ENCODE measurements at regions not wholly inside any gene's neighbourhood (a gene's known extent, or its start where the extent isn't known, plus 50 kb on each side); places are given as distances from the start of the nearest gene placed in this dataset.

DNA sequence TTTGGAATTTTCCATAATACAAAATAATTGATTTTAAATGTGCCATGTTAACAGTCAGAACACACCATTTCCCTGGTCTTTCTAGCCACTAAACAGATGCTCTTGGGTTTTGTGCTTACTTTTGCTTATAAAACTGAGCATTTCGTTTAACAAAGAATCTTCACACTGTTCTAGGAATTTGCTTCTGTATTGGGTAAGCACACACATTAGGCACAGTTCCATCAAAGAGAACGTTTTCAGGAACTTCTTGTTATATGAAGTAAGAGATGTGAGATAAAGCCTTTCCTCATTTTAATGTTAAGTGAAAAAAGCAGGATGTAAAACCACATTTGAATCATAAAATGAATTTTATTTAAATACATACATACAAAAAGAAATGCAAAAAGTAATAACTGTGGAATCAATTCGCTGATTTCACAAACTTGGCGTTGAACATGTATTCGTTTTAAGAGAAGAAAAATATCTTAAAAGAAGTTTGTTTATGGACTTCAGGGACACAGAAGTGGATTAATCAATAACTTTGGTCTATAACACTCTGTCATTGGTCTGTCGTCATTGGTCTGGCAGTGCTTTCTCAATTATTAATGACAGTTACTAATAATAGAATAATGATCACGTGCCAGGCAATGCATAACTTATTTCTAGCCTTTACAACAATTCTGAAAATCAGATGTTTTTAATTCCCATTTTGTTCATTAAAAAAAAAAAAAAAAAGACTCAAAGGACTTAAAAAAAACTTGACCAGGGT, 199.9 kb upstream of the PRDM1 start:
- no peaks in the 10 kb centered on the region for H3K9me3 ChIP-seq (ENCODE audit: insufficient read depth, low read depth)
- H3K36me3 ChIP-seq (ENCODE audit: low read depth): no peaks in the 10 kb centered on the region
- H4K20me1 ChIP-seq (ENCODE audit: insufficient read depth): no peaks in the 10 kb centered on the region
- CTCF ChIA-PET: no interaction called here
- BruUV-seq (replicated peaks): no TSS peak
- no peaks in the 10 kb centered on the region for H3K27me3 ChIP-seq (ENCODE audit: insufficient read depth, low read depth)
- H3K4me2 ChIP-seq: no peak overlapping the region
- intact Hi-C loops (cut with micrococcal nuclease; ENCODE audit: unreplicated experiment): no loop called here
- no peak for TF ChIP-seq EZH2 (IDR thresholded peaks at IDR 0.05; ENCODE audit: low read depth)
- H3K27ac ChIP-seq: no peak overlapping the region
- no peak for DNase-seq
- H2AFZ ChIP-seq: no peak overlapping the region
- POLR2A ChIA-PET (ENCODE audit: unreplicated experiment): no interaction called here
- H3F3A ChIP-seq (ENCODE audit: insufficient read depth, low read depth): 0 out of 2 replicates have a peak, but pooled peaks cover 8% of the 10 kb centered on the region
- H3K79me2 ChIP-seq (ENCODE audit: low read depth): no peaks in the 10 kb centered on the region
- H3K4me1 ChIP-seq (replicated peaks; ENCODE audit: insufficient read depth): peaks cover 11% of the 10 kb centered on the region; the same call in 1 of the 2 replicates
- no peak overlapping the region for H3K4me3 ChIP-seq
- no peaks in the 10 kb centered on the region; the same call in 1 of the 2 replicates for H3K9me2 ChIP-seq (ENCODE audit: insufficient read depth)

DNA sequence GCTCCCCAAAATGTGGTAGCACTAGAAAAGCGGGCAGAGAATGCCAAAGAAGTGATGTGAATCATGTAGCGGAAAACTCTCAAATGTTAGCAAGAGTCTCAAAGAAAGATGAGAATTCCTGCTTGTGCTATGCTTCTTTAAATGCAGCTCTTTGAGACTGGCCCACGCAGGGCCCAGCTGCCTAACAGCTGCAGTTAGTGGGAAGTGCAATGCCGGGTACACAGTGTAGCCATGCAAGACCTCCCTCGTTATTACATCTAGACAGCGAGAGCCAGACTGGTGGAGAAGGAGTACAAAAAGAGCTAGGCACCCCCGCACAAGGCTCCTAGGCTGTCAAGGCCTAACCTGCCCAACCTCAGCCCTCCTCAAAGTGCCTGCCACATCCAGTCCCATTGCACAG, 201.7 kb upstream of the PRDM1 start:
- intact Hi-C loops (cut with micrococcal nuclease; ENCODE audit: unreplicated experiment): no loop called here
- BruUV-seq (replicated peaks): no TSS peak

DNA sequence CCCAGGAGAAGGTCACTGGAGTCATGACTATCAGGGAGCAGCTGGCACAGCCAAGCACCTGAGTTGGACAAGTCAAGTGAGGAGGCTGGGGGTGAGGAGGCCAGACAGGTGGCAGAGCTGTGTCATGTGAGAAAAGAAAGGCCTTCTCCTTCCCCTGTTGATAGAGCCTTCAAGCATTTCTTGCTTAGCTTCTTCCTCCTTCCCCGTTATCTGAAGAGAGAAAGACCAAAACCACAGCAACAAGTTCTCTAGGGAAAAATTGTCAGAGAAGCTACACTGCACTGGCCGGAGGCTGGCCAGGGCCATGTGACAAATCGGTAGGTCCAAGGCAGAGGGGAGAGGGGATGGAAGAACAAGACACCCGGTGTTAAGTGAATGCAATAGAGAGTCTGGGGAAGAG, 202.1 kb upstream of the PRDM1 start:
- ChIA-PET CTCF (no interaction called here), POLR2A (ENCODE audit: unreplicated experiment) (no interaction called here)
- Histone ChIP-seq H3K4me1 (replicated peaks; ENCODE audit: insufficient read depth) (no peaks in the 10 kb centered on the region), H3K9me2 (ENCODE audit: insufficient read depth) (no peaks in the 10 kb centered on the region; the same call in 1 of the 2 replicates), H3K27me3 (ENCODE audit: insufficient read depth, low read depth) (no peaks in the 10 kb centered on the region), H3K36me3 (ENCODE audit: low read depth) (no peaks in the 10 kb centered on the region), H3K27ac (no peak overlapping the region), H3K79me2 (ENCODE audit: low read depth) (no peaks in the 10 kb centered on the region), H3K4me2 (no peak overlapping the region), H3K9me3 (ENCODE audit: insufficient read depth, low read depth) (no peaks in the 10 kb centered on the region), H2AFZ (no peak overlapping the region), H3K4me3 (no peak overlapping the region), H4K20me1 (ENCODE audit: insufficient read depth) (no peaks in the 10 kb centered on the region), H3F3A (ENCODE audit: insufficient read depth, low read depth) (no peaks in the 10 kb centered on the region)
- intact Hi-C loops (cut with micrococcal nuclease; ENCODE audit: unreplicated experiment): no loop called here
- DNase-seq: no peak
- TF ChIP-seq, protein P1, sequence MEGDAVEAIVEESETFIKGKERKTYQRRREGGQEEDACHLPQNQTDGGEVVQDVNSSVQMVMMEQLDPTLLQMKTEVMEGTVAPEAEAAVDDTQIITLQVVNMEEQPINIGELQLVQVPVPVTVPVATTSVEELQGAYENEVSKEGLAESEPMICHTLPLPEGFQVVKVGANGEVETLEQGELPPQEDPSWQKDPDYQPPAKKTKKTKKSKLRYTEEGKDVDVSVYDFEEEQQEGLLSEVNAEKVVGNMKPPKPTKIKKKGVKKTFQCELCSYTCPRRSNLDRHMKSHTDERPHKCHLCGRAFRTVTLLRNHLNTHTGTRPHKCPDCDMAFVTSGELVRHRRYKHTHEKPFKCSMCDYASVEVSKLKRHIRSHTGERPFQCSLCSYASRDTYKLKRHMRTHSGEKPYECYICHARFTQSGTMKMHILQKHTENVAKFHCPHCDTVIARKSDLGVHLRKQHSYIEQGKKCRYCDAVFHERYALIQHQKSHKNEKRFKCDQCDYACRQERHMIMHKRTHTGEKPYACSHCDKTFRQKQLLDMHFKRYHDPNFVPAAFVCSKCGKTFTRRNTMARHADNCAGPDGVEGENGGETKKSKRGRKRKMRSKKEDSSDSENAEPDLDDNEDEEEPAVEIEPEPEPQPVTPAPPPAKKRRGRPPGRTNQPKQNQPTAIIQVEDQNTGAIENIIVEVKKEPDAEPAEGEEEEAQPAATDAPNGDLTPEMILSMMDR (conservative IDR thresholded peaks at IDR 0.05): no peak
- no peak for TF ChIP-seq EZH2 (IDR thresholded peaks at IDR 0.05; ENCODE audit: low read depth)
- BruUV-seq (replicated peaks): no TSS peak

More for the DNA sequence above, 201.7 kb upstream of the PRDM1 start:
- TF ChIP-seq EZH2 (IDR thresholded peaks at IDR 0.05; ENCODE audit: low read depth): no peak
- TF ChIP-seq, protein P1 (conservative IDR thresholded peaks at IDR 0.05): no peak
- no peaks in the 10 kb centered on the region for H3K27me3 ChIP-seq (ENCODE audit: insufficient read depth, low read depth)
- H2AFZ ChIP-seq: no peak overlapping the region
- H3F3A ChIP-seq (ENCODE audit: insufficient read depth, low read depth): no peaks in the 10 kb centered on the region
- ChIA-PET POLR2A (ENCODE audit: unreplicated experiment) (no interaction called here), CTCF (no interaction called here)
- no peak overlapping the region for H3K4me3 ChIP-seq
- H3K4me2 ChIP-seq: no peak overlapping the region
- H3K4me1 ChIP-seq (replicated peaks; ENCODE audit: insufficient read depth): no peaks in the 10 kb centered on the region
- no peaks in the 10 kb centered on the region for H3K79me2 ChIP-seq (ENCODE audit: low read depth)
- DNase-seq: no peak
- no peaks in the 10 kb centered on the region for H3K9me3 ChIP-seq (ENCODE audit: insufficient read depth, low read depth)
- H4K20me1 ChIP-seq (ENCODE audit: insufficient read depth): no peaks in the 10 kb centered on the region
- H3K27ac ChIP-seq: no peak overlapping the region
- no peaks in the 10 kb centered on the region for H3K36me3 ChIP-seq (ENCODE audit: low read depth)
- H3K9me2 ChIP-seq (ENCODE audit: insufficient read depth): no peaks in the 10 kb centered on the region; the same call in 1 of the 2 replicates

Data from PC-9 (cell line).